Natural killer cell (primary cell): ENCODE measurements at regions not wholly inside any gene's neighbourhood (a gene's known extent, or its start where the extent isn't known, plus 50 kb on each side); places are given as distances from the start of the nearest gene placed in this dataset.

Experiments used
- ATAC-seq, 3 donors: fragments of 150-1000 bp in 2 of 3; fragments of 200-7000 bp in 1 of 3; cut with Tn5 transposase; 1 replicate in 1 of 3; 2 replicates in 2 of 3; pipeline ENCODE4 v1.10.0; 2021; ENCODE audit warnings: mild to moderate bottlenecking in 2 of 3, moderate library complexity in 2 of 3
- DNase-seq, 2 donors: peaks; one replicate each; pipeline versions ENCODE4 v3.0.0 to v3.0.0-alpha.2; 2013 to 2021; ENCODE audit warnings: mixed read lengths in 1 of 2
- H3K27ac ChIP-seq: one replicate; pipeline ENCODE4 v1.5.1; 2013; ENCODE audit warnings: mild to moderate bottlenecking, low read length
- H3K27me3 ChIP-seq: one replicate; pipeline ENCODE4 v1.6.1; 2013; ENCODE audit warnings: low read length; ENCODE audit not compliant: control insufficient read depth, insufficient read depth
- H3K36me3 ChIP-seq: one replicate; pipeline ENCODE4 v1.6.1; 2013; ENCODE audit warnings: low read length; ENCODE audit not compliant: control insufficient read depth, insufficient read depth
- H3K4me1 ChIP-seq: one replicate; pipeline ENCODE4 v1.6.1; 2013; ENCODE audit warnings: low read length; ENCODE audit not compliant: control insufficient read depth, insufficient read depth
- H3K4me3 ChIP-seq: one replicate; pipeline ENCODE4 v1.5.1; 2013; ENCODE audit warnings: low read length
- H3K9me3 ChIP-seq: one replicate; pipeline ENCODE4 v1.6.1; 2013; ENCODE audit warnings: low read length; ENCODE audit not compliant: control insufficient read depth, insufficient read depth
- H3K27ac Mint-ChIP-seq, 2 donors: one replicate each; pipeline ENCODE4 v1.8.0; 2022; ENCODE audit warnings: mild to moderate bottlenecking in 2 of 2, mixed read lengths in 2 of 2, moderate library complexity in 1 of 2
- H3K27me3 Mint-ChIP-seq, 2 donors: one replicate each; pipeline ENCODE4 v1.8.0; 2022; ENCODE audit warnings: low read depth in 2 of 2, mixed read lengths in 2 of 2
- H3K36me3 Mint-ChIP-seq: one replicate; pipeline ENCODE4 v1.8.0; 2022; ENCODE audit warnings: mixed read lengths
- H3K4me1 Mint-ChIP-seq, 2 donors: one replicate each; pipeline ENCODE4 v1.8.0; 2022; ENCODE audit warnings: mixed read lengths in 2 of 2
- H3K4me3 Mint-ChIP-seq: one replicate; pipeline ENCODE4 v1.8.0; 2022; ENCODE audit warnings: mild to moderate bottlenecking, moderate library complexity, mixed read lengths
- H3K9me3 Mint-ChIP-seq, 2 donors: one replicate each; pipeline ENCODE4 v1.8.0; 2022; ENCODE audit warnings: mixed read lengths in 2 of 2
- CTCF ChIP-seq: fragments of 200-600 bp; IDR thresholded peaks from one replicate; pipeline ENCODE4 v1.8.0; 2022; ENCODE audit warnings: antibody characterized with exemption
- WGBS: methylation state at CpG from one replicate; pipeline ENCODE4 v1.1.7; 2013; ENCODE audit warnings: missing lambda C conversion rate; ENCODE audit not compliant: insufficient coverage; 5-methylcytosine and 5-hydroxymethylcytosine counted together
- intact Hi-C: fragments of 100-400 bp; cut with micrococcal nuclease; formaldehyde crosslinking; loops from one replicate; pipeline ENCODE4 v1.14.2; 2022

- ATAC-seq, result no peak
Observed at GRCh38 chr6:23367311-23367710, 758.7 kb upstream of the NRSN1 start.

GRCh38 chr6:23368557-23368956 is 757.5 kb upstream of the NRSN1 start:
- Histone ChIP-seq H3K9me3 (no peaks in the 10 kb centered on the region), H3K27ac (no peak overlapping the region), H3K36me3 (no peaks in the 10 kb centered on the region), H3K4me3 (no peak overlapping the region), H3K27me3 (no peaks in the 10 kb centered on the region), H3K4me1 (no peaks in the 10 kb centered on the region)
- no peak for DNase-seq
- intact Hi-C loops, result no loop called here
- H3K9me3 Mint-ChIP-seq, result peaks cover 6 to 18% of the 10 kb centered on the region in 2 donors
- no peak overlapping the region for H3K27ac Mint-ChIP-seq
- H3K4me3 Mint-ChIP-seq, result no peak overlapping the region
- ATAC-seq, result no peak
- WGBS, result no CpG with 5 or more reads among the region's 1 CpG
- H3K36me3 Mint-ChIP-seq, result no peaks in the 10 kb centered on the region
- no peaks in the 10 kb centered on the region for H3K27me3 Mint-ChIP-seq
- H3K4me1 Mint-ChIP-seq, result no peaks in the 10 kb centered on the region
- TF ChIP-seq CTCF, result no peak

More at GRCh38 chr6:23367311-23367710, 758.7 kb upstream of the NRSN1 start:
- no peaks in the 10 kb centered on the region for H3K27me3 Mint-ChIP-seq
- Histone ChIP-seq H3K4me1 (no peaks in the 10 kb centered on the region), H3K27ac (no peak overlapping the region), H3K36me3 (no peaks in the 10 kb centered on the region), H3K27me3 (no peaks in the 10 kb centered on the region), H3K9me3 (no peaks in the 10 kb centered on the region), H3K4me3 (no peak overlapping the region)
- H3K36me3 Mint-ChIP-seq, result no peaks in the 10 kb centered on the region
- no peaks in the 10 kb centered on the region for H3K4me1 Mint-ChIP-seq
- H3K9me3 Mint-ChIP-seq, result peaks cover 7 to 15% of the 10 kb centered on the region in 2 donors
- no peak for TF ChIP-seq CTCF
- DNase-seq, result no peak
- WGBS, result no CpG with 5 or more reads among the region's 1 CpG
- intact Hi-C loops, result no loop called here
- H3K4me3 Mint-ChIP-seq, result no peak overlapping the region
- H3K27ac Mint-ChIP-seq, result no peak overlapping the region

- Mint-ChIP-seq H3K36me3 (no peaks in the 10 kb centered on the region), H3K4me1 (no peaks in the 10 kb centered on the region), H3K27me3 (no peaks in the 10 kb centered on the region), H3K27ac (no peak overlapping the region), H3K9me3 (peaks cover 5 to 15% of the 10 kb centered on the region in 2 donors), H3K4me3 (no peak overlapping the region)
- ATAC-seq (no peak), DNase-seq (no peak)
- Histone ChIP-seq H3K27me3 (no peaks in the 10 kb centered on the region), H3K36me3 (no peaks in the 10 kb centered on the region), H3K4me3 (no peak overlapping the region), H3K27ac (no peak overlapping the region), H3K4me1 (no peaks in the 10 kb centered on the region), H3K9me3 (no peaks in the 10 kb centered on the region)
- 89% methylated on average over 4 of the region's 4 CpGs for WGBS
- no peak for TF ChIP-seq CTCF
- intact Hi-C loops, result no loop called here
Observed at GRCh38 chr6:23370051-23370450, 756.0 kb upstream of the NRSN1 start.

GRCh38 chr6:23371132-23371915 is 754.7 kb upstream of the NRSN1 start:
- H3K4me1 ChIP-seq, result no peaks in the 10 kb centered on the region
- Mint-ChIP-seq H3K9me3 (peaks cover 7 to 13% of the 10 kb centered on the region in 2 donors), H3K27me3 (no peaks in the 10 kb centered on the region), H3K36me3 (no peaks in the 10 kb centered on the region), H3K4me3 (no peak overlapping the region), H3K27ac (no peak overlapping the region), H3K4me1 (no peaks in the 10 kb centered on the region)
- no peak overlapping the region for H3K27ac ChIP-seq
- no peaks in the 10 kb centered on the region for H3K36me3 ChIP-seq
- H3K9me3 ChIP-seq, result no peaks in the 10 kb centered on the region
- no peak for TF ChIP-seq CTCF
- no peak for ATAC-seq
- no peaks in the 10 kb centered on the region for H3K27me3 ChIP-seq
- intact Hi-C loops, result no loop called here
- DNase-seq, result no peak
- 71% methylated on average over 3 of the region's 4 CpGs for WGBS
- H3K4me3 ChIP-seq, result no peak overlapping the region
